IPS DF 6.9 (cell line): ENCODE measurements at regions not wholly inside any gene's neighbourhood (a gene's known extent, or its start where the extent isn't known, plus 50 kb on each side); places are given as distances from the start of the nearest gene placed in this dataset.

Experiments used
- DNase-seq: peaks from one replicate; pipeline ENCODE4 v3.0.0-alpha.2; 2013; ENCODE audit warnings: low read depth, low spot score
- H3K27ac ChIP-seq: one replicate; pipeline ENCODE4 v1.5.1; 2013; ENCODE audit warnings: low read length, control low read depth
- H3K27me3 ChIP-seq: 2 replicates; pipeline ENCODE4 v1.6.1; 2013; ENCODE audit warnings: mild to moderate bottlenecking, low read length; ENCODE audit not compliant: control insufficient read depth, insufficient read depth
- H3K36me3 ChIP-seq: 2 replicates; pipeline ENCODE4 v1.6.1; 2013; ENCODE audit warnings: low read length; ENCODE audit not compliant: control insufficient read depth, insufficient read depth
- H3K4me1 ChIP-seq: 2 replicates; pipeline ENCODE4 v1.6.1; 2013; ENCODE audit warnings: low read length; ENCODE audit not compliant: control insufficient read depth, insufficient read depth
- H3K4me3 ChIP-seq: 2 replicates; pipeline ENCODE4 v1.5.1; 2013; ENCODE audit warnings: mild to moderate bottlenecking, low read length
- H3K9me3 ChIP-seq: 2 replicates; pipeline ENCODE4 v1.6.1; 2013; ENCODE audit warnings: low read length, inconsistent platforms; ENCODE audit not compliant: control insufficient read depth, insufficient read depth
- WGBS: extraction: QIAGEN DNeasy Blood & Tissue Kit; methylation state at CpG from one replicate; pipeline ENCODE4 v1.1.7; 2013; ENCODE audit warnings: mixed read lengths, missing lambda C conversion rate; ENCODE audit not compliant: insufficient read length, insufficient coverage; 5-methylcytosine and 5-hydroxymethylcytosine counted together

DNA sequence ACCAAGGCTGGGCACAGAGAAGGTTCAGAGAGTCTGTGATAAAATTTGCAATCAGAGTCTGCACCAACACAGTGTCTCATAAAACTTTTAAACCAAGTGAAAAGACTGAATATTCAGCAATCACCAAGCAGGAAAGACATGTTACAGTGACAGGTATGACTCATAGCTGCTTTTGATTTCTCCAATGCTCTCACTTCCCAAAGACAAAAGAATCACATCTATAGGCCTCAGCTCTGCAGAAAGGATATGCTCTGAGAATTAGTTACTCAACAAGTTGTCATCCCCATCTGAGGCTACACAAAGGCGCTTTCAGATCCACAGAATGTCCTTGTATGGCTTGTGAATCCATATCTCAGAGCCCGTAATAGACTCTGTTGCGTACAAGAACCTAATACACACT, 92.5 kb downstream of the KCNF1 start:
- no peaks in the 10 kb centered on the region for H3K36me3 ChIP-seq
- 0 out of 2 replicates have a peak, but pooled peaks cover 3% of the 10 kb centered on the region for H3K4me1 ChIP-seq
- DNase-seq: no peak
- H3K9me3 ChIP-seq: no peaks in the 10 kb centered on the region
- 0 out of 2 replicates have a peak, but pooled peaks cover 2% of the 10 kb centered on the region for H3K27me3 ChIP-seq
- H3K4me3 ChIP-seq: no peak overlapping the region
- no peak overlapping the region for H3K27ac ChIP-seq
- no CpG with 5 or more reads among the region's 3 CpGs for WGBS

DNA sequence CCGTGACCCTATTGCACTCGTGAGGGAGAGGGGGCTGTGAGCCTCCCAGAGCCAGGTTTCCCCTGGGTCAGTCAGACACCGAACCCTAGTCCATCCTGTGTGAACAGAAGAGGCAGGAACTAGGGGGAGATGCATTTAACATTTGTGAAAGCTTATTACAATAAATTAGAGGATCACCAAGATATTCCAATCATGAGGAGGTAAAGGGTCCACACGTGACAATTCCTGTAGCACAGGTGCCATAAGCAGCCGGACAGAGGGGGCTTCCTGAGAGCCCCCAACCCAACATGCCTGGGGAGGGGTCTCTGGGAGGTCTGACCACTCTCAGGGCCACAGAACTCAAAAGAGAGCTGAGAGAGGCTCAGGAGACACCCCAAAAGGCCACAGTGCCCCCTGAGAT, 93.3 kb downstream of the KCNF1 start:
- no CpG with 5 or more reads among the region's 5 CpGs for WGBS

DNA sequence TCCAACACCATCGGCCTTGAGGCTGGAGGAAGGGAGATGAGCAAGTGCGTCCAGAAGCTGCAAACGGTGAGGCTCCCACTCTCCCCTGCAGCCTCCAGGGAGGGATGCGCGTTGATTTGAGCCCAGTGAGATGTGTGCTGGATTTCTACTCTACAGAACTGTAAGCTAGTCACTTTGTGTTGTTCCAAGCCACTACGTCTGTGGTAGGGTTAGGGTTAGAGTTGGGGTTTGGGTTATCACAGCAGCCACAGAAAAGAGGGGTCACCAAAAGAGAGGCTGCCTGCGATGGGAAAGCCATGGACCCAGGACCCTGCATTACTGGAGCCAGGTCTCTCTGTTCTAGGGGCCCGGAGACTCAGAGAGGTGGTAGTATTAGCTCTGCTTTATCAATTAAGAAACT, 94.5 kb downstream of the KCNF1 start:
- no peak overlapping the region for H3K4me3 ChIP-seq
- WGBS: no CpG with 5 or more reads among the region's 8 CpGs
- no peak overlapping the region for H3K27ac ChIP-seq
- H3K4me1 ChIP-seq: 0 out of 2 replicates have a peak, but pooled peaks cover 3% of the 10 kb centered on the region
- H3K36me3 ChIP-seq: no peaks in the 10 kb centered on the region
- no peaks in the 10 kb centered on the region; the same call in 1 of the 2 replicates for H3K9me3 ChIP-seq
- DNase-seq: no peak
- H3K27me3 ChIP-seq: 0 out of 2 replicates have a peak, but pooled peaks cover 2% of the 10 kb centered on the region

More for the DNA sequence above, 93.3 kb downstream of the KCNF1 start:
- Histone ChIP-seq H3K4me1 (0 out of 2 replicates have a peak, but pooled peaks cover 3% of the 10 kb centered on the region), H3K27ac (no peak overlapping the region), H3K36me3 (no peaks in the 10 kb centered on the region), H3K27me3 (0 out of 2 replicates have a peak, but pooled peaks cover 2% of the 10 kb centered on the region), H3K9me3 (no peaks in the 10 kb centered on the region), H3K4me3 (no peak overlapping the region)
- no peak for DNase-seq

DNA sequence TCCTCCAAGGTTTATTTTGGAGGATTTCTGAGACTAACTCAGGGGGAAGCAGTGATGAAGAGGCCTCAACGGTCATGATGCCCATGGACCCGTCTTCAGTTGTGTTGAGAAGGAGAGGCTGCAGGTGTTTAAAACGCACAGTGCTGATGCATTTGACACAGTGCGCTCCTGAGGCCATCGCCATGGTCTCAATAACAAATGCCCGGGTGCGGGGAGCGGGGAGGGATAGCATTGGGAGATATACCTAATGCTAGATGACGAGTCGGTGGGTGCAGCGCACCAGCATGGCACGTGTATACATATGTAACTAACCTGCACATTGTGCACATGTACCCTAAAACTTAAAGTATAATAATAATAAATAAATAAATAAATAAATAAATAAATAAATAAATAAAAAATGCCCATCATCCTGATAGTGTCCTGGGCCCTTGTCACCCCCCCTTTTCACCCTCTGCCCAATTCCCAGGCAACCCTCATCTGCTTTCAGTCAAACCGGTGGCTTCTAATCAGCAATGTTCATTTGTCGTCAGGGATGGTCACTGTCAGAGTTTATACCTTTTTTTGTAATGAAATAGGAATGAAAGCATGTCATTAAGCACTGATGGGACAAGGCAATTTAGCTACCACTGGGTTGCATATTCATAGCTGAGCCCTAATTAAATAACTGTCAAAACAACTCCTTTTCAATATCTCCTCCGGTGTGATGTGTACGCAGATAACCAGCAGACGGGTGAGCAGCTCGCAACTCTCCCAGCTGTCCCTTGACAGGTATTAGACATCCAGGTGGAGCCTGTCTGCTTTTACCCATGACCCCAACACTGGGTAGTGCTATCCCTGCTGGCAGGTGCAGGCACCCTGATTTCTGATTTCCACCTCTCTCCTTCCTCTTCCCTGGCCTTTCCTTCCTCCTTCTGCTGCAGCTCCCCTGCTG, 95.9 kb downstream of the KCNF1 start:
- Histone ChIP-seq H3K9me3 (no peaks in the 10 kb centered on the region; the same call in 1 of the 2 replicates), H3K4me3 (no peak overlapping the region), H3K4me1 (0 out of 2 replicates have a peak, but pooled peaks cover 2% of the 10 kb centered on the region), H3K27ac (no peak overlapping the region), H3K36me3 (no peaks in the 10 kb centered on the region), H3K27me3 (0 out of 2 replicates have a peak, but pooled peaks cover 2% of the 10 kb centered on the region)
- WGBS: no CpG with 5 or more reads among the region's 18 CpGs
- DNase-seq: no peak

DNA sequence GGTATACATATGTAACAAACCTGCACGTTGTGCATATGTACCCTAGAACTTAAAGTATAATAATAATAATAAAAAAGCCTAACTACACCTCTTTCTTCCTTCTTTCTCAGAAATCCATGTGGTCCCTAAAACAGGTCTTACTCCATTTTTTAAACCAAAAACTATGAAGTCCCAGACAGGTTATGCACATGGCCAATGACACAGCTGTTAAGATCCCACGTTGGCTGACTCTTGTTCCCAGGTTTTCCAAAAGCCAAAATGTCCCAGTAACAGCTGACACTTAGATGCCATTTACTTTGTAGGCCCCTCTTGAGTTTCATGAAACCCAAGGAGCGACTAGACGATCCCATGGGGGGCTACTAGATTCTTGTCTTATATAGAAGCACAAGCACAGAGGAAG, 97.0 kb downstream of the KCNF1 start:
- no CpG with 5 or more reads among the region's 4 CpGs for WGBS
- Histone ChIP-seq H3K27ac (no peak overlapping the region), H3K36me3 (no peaks in the 10 kb centered on the region), H3K4me3 (no peak overlapping the region), H3K4me1 (no peaks in the 10 kb centered on the region), H3K9me3 (no peaks in the 10 kb centered on the region; the same call in 1 of the 2 replicates), H3K27me3 (0 out of 2 replicates have a peak, but pooled peaks cover 2% of the 10 kb centered on the region)
- no peak for DNase-seq

DNA sequence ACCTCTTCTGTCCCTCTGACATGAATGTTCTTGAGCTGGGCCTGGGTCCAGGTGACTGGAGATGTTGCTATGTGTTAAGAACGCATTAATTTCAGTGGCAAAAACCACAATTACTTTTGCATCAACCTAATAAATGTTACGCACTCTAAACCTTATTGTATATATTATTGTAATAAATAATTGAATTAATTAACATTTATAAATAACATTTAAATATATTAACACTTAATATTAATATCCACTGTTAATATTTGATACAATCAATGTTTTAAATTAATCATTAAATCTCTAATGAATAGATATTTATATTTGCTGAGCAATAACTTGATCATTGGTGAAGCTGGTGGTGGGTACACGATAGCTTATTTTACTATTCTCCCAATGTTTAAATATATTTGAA, 97.4 kb downstream of the KCNF1 start:
- H3K4me1 ChIP-seq: no peaks in the 10 kb centered on the region
- WGBS: no CpG with 5 or more reads among the region's 3 CpGs
- no peak overlapping the region for H3K4me3 ChIP-seq
- 0 out of 2 replicates have a peak, but pooled peaks cover 2% of the 10 kb centered on the region for H3K27me3 ChIP-seq
- H3K36me3 ChIP-seq: no peaks in the 10 kb centered on the region
- no peak for DNase-seq
- H3K27ac ChIP-seq: no peak overlapping the region
- H3K9me3 ChIP-seq: no peaks in the 10 kb centered on the region; the same call in 1 of the 2 replicates

DNA sequence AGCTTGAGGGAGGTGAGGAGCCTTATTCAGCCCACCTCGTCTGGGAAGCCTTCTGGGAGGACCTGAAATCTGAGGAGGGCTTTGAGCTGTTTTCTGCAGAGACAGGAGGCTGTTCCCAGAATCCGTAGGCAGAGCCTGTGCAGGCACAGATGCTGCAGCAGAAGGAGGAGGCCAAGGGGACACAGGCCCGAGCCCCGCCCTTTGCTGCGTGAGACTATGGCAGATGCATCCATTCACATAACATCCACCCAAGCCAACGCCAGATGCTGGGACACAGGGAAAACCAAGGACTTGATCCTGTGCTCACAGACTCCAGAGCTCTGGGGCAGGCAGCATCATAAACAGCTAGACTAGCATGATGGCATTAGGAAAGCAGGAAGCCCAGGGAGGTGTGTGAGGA, 98.2 kb downstream of the KCNF1 start:
- Histone ChIP-seq H3K4me1 (no peaks in the 10 kb centered on the region), H3K9me3 (no peaks in the 10 kb centered on the region; the same call in 1 of the 2 replicates), H3K27me3 (0 out of 2 replicates have a peak, but pooled peaks cover 2% of the 10 kb centered on the region), H3K4me3 (no peak overlapping the region), H3K36me3 (no peaks in the 10 kb centered on the region), H3K27ac (no peak overlapping the region)
- no peak for DNase-seq
- no CpG with 5 or more reads among the region's 6 CpGs for WGBS

DNA sequence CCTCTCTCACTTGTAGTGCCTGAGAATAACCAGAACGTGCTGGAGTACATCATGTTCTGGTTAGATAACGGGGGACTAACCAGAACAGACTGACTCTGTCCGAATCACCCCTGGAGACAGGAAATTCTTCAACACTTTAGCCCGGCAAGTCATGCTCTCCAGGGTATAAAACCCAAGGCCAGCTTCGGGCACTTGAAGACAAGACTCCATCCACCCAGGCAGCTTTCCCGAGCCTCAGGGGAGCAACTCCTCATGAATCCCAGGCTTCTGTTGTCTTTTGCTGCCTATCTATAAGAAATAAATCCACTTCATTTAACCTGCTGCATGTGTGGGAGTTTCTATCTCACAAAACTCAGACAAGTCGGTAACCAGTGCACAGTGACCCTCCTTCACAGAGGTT, 99.6 kb downstream of the KCNF1 start:
- no peaks in the 10 kb centered on the region for H3K36me3 ChIP-seq
- WGBS: no CpG with 5 or more reads among the region's 7 CpGs
- DNase-seq: no peak
- H3K27me3 ChIP-seq: no peaks in the 10 kb centered on the region
- H3K9me3 ChIP-seq: no peaks in the 10 kb centered on the region; the same call in 1 of the 2 replicates
- no peaks in the 10 kb centered on the region for H3K4me1 ChIP-seq
- no peak overlapping the region for H3K27ac ChIP-seq
- H3K4me3 ChIP-seq: no peak overlapping the region

DNA sequence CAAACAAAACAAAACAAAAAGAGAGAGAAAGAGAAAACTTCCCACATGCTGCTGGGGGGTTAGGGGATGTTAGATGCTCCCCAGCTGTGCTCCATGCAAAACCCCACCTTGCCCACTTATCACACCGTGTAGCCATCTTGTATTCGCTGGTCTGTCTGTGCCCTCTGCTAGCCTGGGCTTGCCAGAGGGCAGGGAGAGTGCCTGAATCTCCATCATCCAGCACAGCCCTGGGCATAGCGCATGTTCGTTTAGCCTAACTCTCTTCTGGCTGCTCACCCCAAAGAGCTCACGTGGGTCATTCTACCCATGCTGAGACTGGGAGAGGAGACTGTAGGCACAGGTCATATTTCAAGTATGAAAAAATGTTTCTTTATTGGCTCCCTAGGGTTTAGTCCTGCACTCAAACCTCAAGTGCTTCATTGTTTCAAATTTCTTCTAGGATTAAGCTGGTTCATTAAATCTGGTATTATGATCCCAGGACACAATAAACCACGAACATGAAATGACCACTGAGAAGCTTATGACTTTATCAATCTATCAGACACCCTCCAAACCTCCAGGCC, 100.5 kb downstream of the KCNF1 start:
- Histone ChIP-seq H3K27me3 (no peaks in the 10 kb centered on the region), H3K36me3 (no peaks in the 10 kb centered on the region), H3K4me1 (no peaks in the 10 kb centered on the region), H3K27ac (no peak overlapping the region), H3K4me3 (no peak overlapping the region), H3K9me3 (no peaks in the 10 kb centered on the region; the same call in 1 of the 2 replicates)
- no peak for DNase-seq
- WGBS: no CpG with 5 or more reads among the region's 6 CpGs

DNA sequence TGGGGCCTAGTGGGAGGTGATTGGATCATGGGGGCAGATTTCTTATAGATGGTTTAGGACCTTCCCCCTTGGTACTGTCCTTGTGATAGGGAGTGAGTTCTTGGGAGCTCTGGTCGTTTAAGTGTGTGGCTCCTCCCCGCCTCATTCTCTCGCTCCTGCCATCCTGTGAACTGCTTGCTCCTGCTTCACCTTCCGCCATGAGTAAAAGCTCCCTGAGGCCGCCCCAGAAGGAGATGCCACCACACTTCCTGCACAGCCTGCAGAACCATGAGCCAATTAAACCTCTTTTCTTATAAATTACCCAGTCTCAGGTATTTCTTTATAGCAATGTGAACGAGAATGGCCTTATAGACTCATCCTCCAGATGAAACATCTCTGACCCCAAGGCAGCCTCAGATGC, 101.5 kb downstream of the KCNF1 start:
- WGBS: no CpG with 5 or more reads among the region's 6 CpGs
- no peaks in the 10 kb centered on the region; the same call in 1 of the 2 replicates for H3K9me3 ChIP-seq
- no peaks in the 10 kb centered on the region for H3K27me3 ChIP-seq
- H3K27ac ChIP-seq: no peak overlapping the region
- DNase-seq: no peak
- no peaks in the 10 kb centered on the region for H3K4me1 ChIP-seq
- no peaks in the 10 kb centered on the region for H3K36me3 ChIP-seq
- no peak overlapping the region for H3K4me3 ChIP-seq
